ENCODE measurements at regions not wholly inside any gene's neighbourhood (a gene's known extent, or its start where the extent isn't known, plus 50 kb on each side); places are given as distances from the start of the nearest gene placed in this dataset.

DNA sequence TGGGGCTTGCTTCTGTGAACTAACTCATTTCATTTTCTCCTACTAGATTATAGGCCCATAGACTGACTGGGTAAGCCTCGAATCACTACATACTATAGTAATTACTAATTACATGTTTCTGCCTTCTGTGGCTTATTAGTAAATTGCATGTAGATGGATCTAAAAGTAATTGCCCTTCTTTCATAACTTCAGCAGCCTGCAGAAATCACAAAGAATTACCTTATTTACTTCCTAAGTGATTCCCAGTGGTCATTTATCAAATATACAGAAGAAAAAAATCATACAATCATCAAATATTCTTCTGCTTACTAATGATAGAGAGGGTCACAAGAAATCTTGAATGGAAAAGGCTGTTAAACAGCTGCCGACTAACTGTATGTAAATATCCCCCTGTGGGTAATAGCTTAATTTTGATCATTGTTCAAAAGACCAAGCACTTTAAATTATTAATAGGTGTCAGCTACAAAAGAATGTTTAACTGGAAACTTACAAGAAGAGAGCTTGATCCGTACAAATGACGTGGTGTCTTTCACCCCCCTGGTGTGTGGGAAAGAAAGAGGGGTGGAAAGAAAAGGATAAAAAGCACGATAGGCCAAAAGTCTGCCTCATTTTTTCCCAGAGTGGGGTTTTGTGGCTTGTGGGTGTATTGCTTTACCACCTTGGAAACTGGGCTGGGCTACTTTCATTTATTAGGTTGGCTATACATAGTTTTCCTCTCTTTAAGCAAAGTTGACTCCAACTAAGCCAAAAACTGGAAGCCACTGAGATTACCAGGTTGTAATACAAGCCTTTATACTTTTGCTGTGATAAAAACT is 361.8 kb upstream of the ZMIZ1 start:
- no peak for DNase-seq (ENCODE audit: low read depth in 2 of 2)

DNA sequence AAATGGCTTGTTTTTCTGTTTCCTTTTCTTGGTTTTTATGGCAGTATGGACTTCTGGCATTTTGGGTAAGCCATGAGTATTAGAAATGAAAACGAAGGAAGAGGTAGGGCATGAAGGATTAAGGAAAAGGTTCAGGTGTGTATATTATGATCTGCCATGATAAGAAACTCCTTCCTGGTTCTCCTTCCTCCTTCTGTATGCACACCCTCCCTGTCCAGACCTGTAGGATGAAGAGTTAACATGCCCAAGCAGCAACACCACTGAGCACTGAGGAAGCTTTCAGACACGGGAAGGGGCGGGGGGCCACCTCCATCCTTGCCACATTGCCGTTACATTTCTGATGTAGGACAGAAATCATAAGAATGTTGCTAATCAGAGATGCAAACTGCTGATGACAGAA is 361.0 kb upstream of the ZMIZ1 start:
- DNase-seq (ENCODE audit: low read depth in 2 of 2), result no peak

DNA sequence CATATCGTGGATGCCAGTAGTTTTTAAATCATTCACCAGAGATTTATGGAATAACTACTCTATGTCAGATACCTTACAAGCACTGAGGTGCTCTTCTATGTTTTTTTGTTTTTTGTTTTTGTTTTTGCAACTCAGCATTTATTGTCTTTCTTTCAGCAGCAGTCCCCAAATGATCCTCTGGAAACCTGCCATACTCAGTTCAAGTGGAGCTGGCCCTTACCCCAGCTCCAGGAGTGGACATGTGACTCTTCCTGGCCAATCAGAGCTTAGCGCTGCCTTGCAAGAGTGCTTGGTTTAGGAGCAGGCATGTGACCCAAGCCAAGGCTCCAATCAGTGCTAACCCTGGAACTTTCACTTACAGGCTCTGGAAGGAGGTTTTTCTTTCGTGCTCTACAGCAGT is 356.6 kb upstream of the ZMIZ1 start:
- no peak for DNase-seq (ENCODE audit: low read depth in 2 of 2)

DNA sequence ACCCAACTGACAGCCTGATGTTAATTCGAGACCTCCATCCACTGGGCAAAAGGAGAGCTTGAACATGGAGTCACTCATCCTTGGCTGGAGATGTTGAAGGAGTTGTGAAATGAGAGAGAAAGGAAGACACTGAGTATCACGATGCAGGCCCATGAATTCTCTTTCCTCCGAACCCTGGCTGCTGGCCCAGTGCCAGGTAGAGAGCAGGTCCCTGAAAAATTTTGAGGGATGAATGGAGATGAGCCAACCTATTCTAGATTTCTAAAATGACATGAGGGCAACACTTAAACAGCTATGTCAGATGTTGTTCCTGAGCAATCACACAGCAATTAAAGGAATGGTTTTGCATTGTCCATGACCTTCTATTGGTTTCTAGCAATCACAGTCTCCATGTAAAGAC is 355.1 kb upstream of the ZMIZ1 start:
- no peak for DNase-seq (ENCODE audit: low read depth in 2 of 2)

DNA sequence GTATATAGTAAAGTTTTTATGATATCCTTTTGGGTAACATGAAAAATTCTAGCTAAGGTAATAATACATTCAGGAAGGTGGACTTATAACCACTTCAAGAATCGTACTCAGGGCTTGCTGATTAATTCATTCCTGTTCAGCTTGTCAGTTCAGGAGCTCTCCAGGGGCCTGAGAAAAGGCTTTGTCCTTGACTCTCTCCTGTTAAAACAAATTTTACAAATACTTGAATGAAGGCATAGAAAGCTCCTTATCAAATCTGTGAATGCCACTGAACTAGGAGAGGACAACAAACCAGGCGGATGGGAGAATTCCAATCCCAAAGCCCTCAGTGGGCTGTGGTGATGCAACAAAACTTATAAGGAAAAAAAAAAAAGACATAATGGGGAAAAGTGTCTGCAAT is 354.5 kb upstream of the ZMIZ1 start:
- no peak for DNase-seq (ENCODE audit: low read depth in 2 of 2)

DNA sequence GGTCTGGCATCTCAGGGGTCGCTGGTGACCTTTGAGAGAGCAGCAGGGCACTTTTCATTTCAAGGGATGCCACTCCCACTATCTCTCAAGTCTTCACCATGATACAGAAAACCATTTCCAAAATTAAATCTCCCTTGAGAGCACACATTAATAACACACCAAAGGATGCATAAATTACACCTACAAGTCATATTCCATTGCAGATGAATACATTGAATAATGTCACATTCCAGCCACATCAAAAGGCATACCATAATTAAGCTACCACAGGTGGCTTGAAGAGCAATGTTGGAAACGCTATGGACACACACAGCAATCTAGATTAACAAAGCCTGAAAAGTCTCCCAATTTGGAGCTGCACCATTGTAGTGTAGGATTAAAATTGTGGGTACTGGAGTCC is 353.3 kb upstream of the ZMIZ1 start:
- DNase-seq (ENCODE audit: low read depth in 2 of 2), result no peak

DNA sequence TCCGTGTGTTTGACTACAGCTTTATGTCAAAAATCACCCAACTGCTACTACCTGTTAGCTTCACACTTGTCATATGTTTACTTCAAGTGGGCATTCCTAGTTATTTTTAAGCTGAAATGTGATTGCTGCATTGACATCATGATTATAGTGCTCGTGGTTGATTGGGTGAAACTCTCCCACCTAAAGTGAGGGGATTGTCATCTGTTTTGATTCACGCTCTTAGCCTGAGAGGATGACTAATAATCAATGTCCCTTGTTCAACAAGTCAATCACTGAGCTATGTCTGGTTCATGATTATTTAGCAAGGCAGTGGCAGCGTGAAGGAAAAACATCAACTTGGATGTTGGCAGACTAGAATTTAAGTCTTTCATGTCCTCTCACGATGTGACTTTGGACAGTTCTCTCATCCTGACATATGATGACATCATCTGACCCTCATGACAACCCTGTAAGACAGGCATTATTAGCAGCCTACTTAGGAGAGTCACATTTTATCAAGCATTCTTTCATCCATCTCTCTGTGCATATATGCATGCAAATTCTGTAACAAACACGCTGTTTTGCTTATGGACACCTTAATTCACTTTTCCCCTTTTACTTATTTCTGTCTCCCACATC is 352.6 kb upstream of the ZMIZ1 start:
- DNase-seq (ENCODE audit: low read depth in 2 of 2), result no peak

DNA sequence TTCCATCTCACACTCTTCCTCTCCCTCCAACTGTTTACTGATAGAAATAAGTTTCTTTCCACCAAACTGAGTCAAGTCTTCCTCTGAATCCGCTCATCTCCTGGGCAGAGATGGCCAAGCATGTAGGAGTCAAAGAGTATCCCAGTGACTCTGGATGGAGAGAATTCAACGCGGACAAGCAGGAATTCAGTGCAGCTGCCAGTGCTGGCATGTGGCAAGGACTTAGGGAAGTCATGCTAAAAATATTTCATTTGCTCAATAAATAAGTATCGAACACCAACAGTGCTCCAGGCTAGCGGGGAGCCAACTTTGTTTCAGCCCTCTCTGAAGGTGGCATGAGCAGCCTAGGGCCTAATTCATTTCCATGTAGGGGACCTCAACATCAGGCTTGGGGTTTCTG is 351.6 kb upstream of the ZMIZ1 start:
- no peak for DNase-seq (ENCODE audit: low read depth in 2 of 2)

DNA sequence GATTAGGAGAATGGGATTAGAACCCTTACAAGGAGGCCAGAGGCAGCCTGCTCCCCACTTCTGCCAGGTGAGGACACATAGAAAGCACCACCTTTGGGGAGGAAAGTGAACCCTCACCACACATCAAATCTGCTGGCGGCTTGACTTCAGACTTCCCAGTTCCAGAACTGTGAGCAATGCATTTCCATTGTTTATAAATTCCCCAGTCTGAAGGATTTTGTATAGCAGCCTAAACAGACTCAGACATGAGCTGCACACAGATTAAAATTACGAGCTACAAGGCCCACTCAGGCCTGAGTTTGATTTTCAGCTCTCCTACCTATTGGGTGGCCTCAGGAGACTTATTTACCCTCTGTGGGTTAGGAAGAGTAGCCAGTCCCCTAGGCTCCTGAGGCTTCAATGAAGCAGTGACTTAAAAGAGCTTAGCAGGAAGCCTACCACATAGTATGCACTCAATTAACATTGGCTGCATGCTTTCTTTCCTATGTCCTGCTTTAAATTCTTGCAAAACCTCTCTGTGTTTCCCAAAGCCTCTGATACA is 350.7 kb upstream of the ZMIZ1 start:
- DNase-seq (ENCODE audit: low read depth in 2 of 2), result no peak

DNA sequence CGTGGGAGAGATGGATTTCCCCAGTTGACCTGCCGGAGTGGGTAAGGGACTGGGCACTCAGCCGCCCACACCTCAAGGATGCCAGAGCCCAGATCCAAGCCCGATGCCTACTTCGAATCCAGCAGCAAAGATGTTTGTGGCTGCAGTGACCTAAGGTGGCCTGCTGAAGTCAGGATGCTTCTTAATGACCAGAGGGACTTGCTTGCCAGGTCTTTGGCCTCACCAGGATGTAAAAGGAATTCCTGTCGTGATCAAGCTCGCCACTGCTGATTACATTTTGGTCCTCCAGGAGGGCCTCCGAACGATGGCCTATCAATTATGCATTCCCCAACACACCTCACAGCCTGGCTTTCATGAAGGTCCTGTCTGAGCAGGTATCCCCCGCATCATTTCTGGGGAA is 349.5 kb upstream of the ZMIZ1 start:
- DNase-seq (ENCODE audit: low read depth in 2 of 2), result no peak

DNA sequence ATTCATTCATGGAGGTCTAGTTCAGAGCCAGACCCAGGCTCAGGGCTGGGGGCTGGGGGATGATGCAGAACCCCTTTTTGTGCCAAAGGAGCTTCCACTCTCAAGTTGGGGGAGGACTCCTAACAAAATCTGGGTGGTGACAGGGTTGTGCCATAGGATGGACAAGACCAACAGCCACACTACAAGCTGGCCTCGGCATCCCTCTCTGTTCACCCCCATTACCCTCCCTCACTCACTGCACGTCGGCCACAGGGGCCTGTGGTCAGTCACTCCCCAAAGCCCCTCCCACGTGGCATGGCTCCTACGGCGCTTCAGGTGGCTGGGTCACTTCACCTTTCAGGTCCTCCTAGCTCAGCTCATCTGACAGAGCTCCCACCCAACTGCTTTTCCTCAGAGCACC is 348.7 kb upstream of the ZMIZ1 start:
- DNase-seq (ENCODE audit: low read depth in 2 of 2), result no peak

DNA sequence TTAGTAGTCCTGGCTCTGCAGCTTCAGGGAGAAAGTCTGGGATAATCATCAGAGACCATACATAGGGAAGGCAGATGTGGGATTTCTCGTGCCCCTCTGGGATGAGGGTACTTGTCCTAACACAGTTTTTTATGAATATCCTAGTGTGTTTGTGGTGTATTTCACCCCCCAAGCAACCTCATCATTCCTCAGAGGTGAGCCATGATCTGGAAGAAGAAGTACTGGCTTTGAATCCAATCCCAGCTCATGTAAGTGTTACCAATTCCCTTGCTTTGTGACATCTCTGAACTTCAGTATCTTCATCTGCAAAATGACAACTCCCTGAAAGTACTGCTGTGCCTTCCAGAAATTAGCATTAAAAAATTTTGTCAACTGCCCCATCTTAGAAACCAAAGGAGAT is 347.5 kb upstream of the ZMIZ1 start:
- DNase-seq (ENCODE audit: low read depth in 2 of 2), result no peak

DNA sequence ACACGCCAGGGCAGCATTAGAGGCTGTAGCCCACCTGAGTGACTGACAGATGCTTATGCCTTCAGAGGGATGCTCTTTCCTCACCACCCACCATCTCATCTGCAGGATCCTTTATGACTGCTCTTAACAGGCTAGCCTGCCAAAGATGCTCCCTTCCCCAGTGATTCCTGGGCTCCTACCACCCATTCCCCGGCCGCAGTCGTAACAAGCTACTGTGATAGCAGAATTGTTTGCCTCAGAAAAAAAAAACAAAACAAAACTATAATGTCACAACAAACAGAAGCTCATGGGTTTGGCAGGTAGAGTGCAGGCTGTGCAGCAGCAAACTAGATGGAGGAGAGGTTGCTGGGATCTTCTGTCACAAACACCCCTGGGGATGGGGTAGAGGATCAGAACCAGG is 343.9 kb upstream of the ZMIZ1 start:
- no peak for DNase-seq (ENCODE audit: low read depth in 2 of 2)

DNA sequence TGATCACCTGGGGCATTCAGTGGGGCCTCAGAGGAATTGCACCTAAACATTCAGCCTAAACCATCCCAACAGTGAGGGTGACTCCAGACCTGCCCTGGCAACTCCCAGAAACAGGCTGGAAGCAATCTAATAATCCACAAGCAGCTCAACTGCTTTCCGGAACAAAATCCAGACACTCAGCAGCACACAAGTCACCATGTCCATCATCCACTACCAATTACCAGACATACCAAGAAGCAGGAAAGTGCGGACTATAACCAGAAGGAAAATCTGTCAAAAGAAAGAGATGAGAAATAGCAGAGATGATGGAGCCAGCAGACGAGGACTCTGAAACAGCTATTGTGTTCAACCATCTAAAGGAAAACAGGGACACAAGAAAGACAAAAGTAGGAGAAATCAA is 342.6 kb upstream of the ZMIZ1 start:
- no peak for DNase-seq (ENCODE audit: low read depth in 2 of 2)

DNA sequence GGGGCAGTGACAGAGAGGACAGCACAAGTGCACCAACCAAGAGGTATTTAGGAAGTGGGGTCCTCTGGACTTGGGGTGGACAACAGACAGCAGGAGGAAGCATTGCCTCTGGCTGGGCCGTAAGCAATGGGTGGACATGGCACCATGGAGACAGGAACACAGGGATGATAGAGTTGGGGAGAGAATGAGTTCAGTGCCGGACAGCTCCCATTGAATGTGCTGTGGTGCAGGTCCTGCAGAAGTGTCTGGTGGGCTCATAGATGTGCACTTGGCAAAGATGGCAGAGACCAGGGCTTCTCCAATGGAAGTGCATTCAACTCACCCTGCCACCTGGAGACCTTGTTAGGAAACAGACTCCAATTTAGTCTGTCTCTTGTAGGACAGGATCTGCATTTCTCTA is 341.5 kb upstream of the ZMIZ1 start:
- no peak for DNase-seq (ENCODE audit: low read depth in 2 of 2)

DNA sequence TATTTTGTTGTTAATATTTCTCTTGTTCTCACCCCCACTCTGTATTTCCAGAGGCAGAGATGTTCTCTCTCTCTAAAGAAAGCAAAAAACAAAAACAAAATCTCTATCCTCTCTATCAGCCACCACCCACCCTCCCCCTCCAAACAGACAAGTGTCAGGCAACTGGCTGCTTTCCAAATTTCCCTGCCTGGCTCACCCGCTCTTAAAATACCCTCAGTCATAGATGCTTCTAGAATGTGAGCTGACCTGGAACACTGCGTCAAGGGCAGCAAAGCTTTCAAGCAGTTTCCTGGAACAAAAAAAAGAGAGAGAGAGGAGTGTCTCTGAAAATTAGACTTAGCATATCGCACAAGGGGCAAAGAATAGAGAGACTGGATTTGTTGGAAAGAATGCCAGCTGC is 341.0 kb upstream of the ZMIZ1 start:
- no peak for DNase-seq (ENCODE audit: low read depth in 2 of 2)

DNA sequence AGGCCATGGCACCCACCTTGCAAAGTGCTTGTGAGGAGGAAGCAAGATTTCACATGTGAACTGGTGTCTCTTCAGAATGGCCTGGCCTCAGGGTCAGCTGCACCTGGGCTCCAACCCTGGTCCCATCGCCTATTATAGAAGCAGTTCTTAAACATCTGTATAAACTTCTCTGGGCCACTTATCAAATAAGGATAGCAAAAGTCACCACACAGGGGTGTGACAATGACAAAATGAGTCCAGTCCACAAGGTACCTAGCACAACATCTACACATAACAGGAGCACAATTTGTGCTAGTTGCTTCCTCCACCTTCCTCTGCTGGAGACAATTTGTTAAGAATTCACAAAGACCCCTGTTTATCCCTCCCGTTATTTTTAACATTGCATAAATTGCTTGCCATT is 340.6 kb upstream of the ZMIZ1 start:
- DNase-seq (ENCODE audit: low read depth in 2 of 2), result no peak

DNA sequence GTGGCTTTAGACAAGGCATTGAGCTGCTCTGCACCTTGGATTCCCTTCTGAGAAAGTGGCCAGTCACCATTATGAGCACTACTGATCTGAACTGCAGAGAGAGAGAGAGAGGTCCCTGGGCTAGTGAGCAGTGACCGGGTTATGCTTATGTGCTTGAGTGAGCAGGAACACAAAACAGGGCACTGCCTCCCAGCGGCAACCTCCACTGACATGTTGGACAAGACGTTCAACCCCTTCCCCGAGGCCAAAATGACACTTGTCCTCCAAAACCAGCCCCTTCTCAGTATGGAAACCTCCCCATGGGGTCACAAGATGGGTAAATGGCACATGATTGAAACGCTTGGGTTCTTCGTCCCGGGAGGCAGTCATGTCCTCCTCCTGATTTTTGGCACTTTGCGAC is 339.4 kb upstream of the ZMIZ1 start:
- DNase-seq (ENCODE audit: low read depth in 2 of 2), result no peak

DNA sequence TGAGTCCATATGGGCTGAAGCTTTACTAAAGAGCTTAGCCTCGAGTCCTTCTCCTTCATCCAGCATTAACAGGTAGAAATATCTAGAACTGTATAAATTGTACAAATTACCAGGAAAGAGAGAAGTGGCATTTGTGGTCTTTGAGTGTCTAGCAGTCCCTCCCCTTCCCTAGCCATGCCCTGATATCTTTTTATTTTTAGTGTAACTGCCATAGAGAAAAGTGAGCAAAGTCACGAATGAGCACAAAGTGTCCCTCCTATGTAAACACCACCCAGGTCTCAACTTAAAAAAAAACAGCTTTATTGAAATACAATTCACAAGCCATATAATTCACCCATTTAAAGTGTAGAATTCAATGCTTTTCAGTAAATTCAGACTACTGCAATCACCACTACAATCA is 339.0 kb upstream of the ZMIZ1 start:
- no peak for DNase-seq (ENCODE audit: low read depth in 2 of 2)

DNA sequence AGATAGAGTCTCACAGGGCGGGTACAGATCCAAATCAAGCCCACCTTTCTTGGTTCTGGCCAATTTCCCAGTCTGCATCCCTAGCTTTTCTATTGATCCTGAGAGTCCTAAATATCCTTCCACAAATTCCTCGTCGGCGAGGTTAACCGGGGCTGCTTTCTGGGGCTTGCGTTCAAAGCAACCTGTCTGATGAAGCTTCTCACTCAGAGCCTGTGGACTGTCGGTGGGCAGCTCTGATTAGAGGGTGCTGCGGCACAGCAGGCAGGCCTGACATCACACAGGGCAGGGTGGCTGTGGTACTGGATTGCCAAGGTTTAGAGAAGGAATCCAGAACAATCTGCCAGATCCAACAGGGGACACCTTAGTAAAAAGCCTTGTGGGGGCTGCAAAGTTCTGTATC is 338.0 kb upstream of the ZMIZ1 start:
- no peak for DNase-seq (ENCODE audit: low read depth in 2 of 2)

DNA sequence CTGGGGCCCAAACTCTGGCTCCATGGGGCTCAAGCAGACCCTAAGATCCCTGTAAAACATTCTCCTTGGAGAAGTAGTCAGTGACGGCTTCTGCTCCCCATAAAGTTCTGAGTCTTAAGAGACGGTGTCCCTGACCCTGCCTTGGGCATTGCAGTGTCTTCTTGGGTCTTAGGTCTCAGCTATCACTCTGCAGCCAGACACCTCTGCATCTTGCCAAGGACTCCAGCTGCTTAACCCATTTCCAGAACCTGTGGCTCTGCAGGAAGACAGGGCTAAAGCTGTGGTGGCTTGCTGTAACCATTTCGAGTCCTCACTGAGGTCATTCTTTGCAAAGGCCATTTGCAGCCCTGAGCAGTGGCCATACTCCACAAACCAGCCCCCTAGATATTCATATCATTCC is 337.1 kb upstream of the ZMIZ1 start:
- DNase-seq (ENCODE audit: low read depth in 2 of 2), result no peak

DNA sequence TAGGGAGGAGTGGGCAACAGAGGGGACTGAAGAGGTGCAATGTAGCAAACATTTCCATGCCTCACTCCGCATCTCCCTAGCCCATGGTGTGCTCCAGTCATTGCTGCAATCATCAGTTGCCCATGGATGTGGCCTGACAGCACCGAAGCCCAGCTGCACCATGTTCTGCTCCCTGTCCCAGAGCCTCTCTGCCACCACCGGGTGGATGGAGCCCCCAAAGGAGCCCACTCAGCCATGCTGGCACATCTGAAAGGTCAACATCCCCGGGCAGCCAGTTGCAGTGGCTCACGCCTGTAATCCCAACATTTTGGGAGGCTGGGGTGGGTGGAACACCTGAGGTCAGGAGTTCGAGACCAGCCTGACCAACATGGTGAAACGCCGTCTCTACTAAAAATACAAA is 336.4 kb upstream of the ZMIZ1 start:
- DNase-seq (ENCODE audit: low read depth in 2 of 2), result no peak

DNA sequence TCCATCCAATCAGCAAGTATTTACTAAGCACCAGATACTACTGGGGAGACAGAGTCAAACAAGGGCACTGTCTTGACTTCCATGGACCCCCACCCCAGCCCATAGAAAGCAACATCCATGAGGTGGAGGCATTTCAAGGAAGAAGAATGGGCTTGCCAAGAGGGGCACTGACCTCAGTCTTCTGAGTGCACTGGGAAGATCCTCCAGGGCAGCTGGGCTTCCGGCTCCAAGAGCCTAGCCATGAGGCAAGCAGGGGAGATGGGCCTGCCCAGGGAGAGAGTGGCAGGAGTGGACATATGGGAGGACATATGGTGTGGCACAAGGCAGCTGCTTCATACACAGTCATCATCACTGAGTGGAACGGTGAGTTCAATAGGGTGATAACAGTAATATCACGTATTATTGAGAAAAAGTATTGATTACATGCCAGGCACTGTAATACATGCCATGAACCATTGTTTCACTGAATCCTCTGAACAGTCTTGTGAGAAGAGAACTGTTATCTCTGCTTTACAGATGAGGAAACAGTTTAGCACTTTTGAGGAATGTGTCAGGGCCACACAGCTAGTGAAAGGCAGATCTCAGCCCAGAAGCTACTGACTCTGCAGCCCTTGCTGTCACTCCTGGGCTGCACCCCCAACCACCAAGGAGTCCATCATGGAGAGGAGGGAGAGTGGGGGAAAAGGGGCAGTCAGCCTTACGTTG is 331.7 kb upstream of the ZMIZ1 start:
- no peak for DNase-seq (ENCODE audit: low read depth in 2 of 2)
